CD4-positive, CD25-positive, alpha-beta regulatory T cell (primary cell): ENCODE measurements at regions not wholly inside any gene's neighbourhood (a gene's known extent, or its start where the extent isn't known, plus 50 kb on each side); places are given as distances from the start of the nearest gene placed in this dataset.

ENCODE experiments used
- ATAC-seq, 2 donors: fragments of 150-1000 bp; cut with Tn5 transposase; one replicate each; pipeline ENCODE4 v1.10.0; 2021; ENCODE audit warnings: low read depth in 2 of 2, moderate number of reproducible peaks in 2 of 2, moderate library complexity in 1 of 2
- DNase-seq, 3 donors: peaks; one replicate each; pipeline versions ENCODE4 v3.0.0 to v3.0.0-alpha.2; 2012 to 2022; ENCODE audit warnings: mixed read lengths in 1 of 3
- H3K27ac ChIP-seq: one replicate; pipeline ENCODE4 v1.7.0; 2013; ENCODE audit warnings: mild to moderate bottlenecking, low read length; ENCODE audit not compliant: insufficient read depth, poor library complexity, severe bottlenecking
- H3K27me3 ChIP-seq: one replicate; pipeline ENCODE4 v1.7.0; 2013; ENCODE audit warnings: low read length; ENCODE audit not compliant: control insufficient read depth, insufficient read depth
- H3K36me3 ChIP-seq: one replicate; pipeline ENCODE4 v1.7.0; 2013; ENCODE audit warnings: mild to moderate bottlenecking, low read length, moderate library complexity; ENCODE audit not compliant: control insufficient read depth, insufficient read depth
- H3K4me1 ChIP-seq: 2 replicates; pipeline ENCODE4 v1.7.0; 2013; ENCODE audit warnings: mild to moderate bottlenecking, low read length; ENCODE audit not compliant: insufficient read depth, control insufficient read depth, poor library complexity, severe bottlenecking
- H3K4me3 ChIP-seq: one replicate; pipeline ENCODE4 v1.7.0; 2013; ENCODE audit warnings: low read depth, mild to moderate bottlenecking, low read length, moderate library complexity
- H3K9me3 ChIP-seq, 2 experiments: 1 replicate in 1 of 2; 2 replicates in 1 of 2; pipeline ENCODE4 v1.7.0; 2013; ENCODE audit warnings: low read length in 2 of 2, mild to moderate bottlenecking in 1 of 2, moderate library complexity in 1 of 2; ENCODE audit not compliant: control insufficient read depth in 2 of 2
- H3K27ac Mint-ChIP-seq, 3 donors: one replicate each; pipeline ENCODE4 v1.8.0; 2020 to 2022; ENCODE audit warnings: mild to moderate bottlenecking in 3 of 3, mixed read lengths in 3 of 3, moderate library complexity in 2 of 3
- H3K27me3 Mint-ChIP-seq: one replicate; pipeline ENCODE4 v1.8.0; 2022; ENCODE audit warnings: mild to moderate bottlenecking, mixed read lengths
- H3K36me3 Mint-ChIP-seq: one replicate; pipeline ENCODE4 v1.8.0; 2020; ENCODE audit warnings: mixed read lengths
- H3K4me1 Mint-ChIP-seq, 4 donors: one replicate each; pipeline ENCODE4 v1.8.0; 2020 to 2022; ENCODE audit warnings: mixed read lengths in 4 of 4, mild to moderate bottlenecking in 1 of 4
- H3K4me3 Mint-ChIP-seq, 4 donors: one replicate each; pipeline ENCODE4 v1.8.0; 2020 to 2022; ENCODE audit warnings: mild to moderate bottlenecking in 4 of 4, mixed read lengths in 4 of 4, moderate library complexity in 3 of 4
- H3K9me3 Mint-ChIP-seq, 7 donors: one replicate each; pipeline ENCODE4 v1.8.0; 2020 to 2022; ENCODE audit warnings: mixed read lengths in 7 of 7, mild to moderate bottlenecking in 3 of 7, moderate library complexity in 2 of 7

DNA sequence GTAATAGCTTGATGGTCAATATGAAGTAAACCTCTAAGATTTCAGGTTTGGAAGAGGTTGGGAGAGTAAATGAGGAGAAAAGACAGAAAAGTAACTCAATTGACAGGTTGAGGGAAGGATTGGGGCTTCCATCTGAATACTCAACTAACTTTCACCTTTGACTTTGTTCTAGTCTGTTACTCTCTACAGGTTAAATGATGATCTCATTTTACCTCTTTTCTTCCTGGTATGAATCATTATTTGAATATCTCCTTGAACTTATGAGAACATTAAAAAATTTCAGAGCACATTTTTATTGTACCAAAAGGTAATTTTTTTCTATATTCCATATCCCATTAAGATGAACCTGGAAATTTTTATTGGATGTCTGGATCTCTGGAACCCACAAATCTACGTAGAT lies 87.9 kb upstream of the KCNH8 start:
- DNase-seq (no peak), ATAC-seq (no peak)
- Mint-ChIP-seq H3K9me3 (peaks cover 0 to 2% (median 0%) of the 10 kb centered on the region in 7 donors), H3K27me3 (no peaks in the 10 kb centered on the region), H3K4me3 (peak overlapping the region in 1 of 4 donors; percentile 4), H3K27ac (no peak overlapping the region), H3K4me1 (no peaks in the 10 kb centered on the region), H3K36me3 (no peaks in the 10 kb centered on the region)
- no peaks in the 10 kb centered on the region for H3K4me1 ChIP-seq
- H3K27ac ChIP-seq = no peak overlapping the region
- no peak overlapping the region for H3K4me3 ChIP-seq
- no peaks in the 10 kb centered on the region for H3K9me3 ChIP-seq
- no peaks in the 10 kb centered on the region for H3K36me3 ChIP-seq
- no peaks in the 10 kb centered on the region for H3K27me3 ChIP-seq

DNA sequence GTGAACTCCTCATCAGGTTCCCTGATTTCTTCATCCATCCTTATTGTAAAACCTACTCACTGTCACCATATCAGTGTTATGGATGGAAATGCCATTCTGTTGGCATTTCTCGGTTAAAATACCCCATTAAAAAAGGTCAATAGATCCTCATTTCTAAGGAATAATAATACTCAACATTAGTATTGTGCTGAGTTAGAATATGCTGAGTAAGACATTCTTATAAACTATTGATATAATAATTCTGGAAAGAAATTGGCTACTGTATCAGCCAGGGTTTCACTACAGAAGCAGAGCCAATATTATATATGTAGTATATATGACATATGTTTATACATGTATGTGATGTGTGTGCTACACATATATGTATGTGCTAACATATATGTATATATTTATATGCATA lies 95.4 kb upstream of the KCNH8 start:
- no peak overlapping the region for H3K4me3 ChIP-seq
- no peak overlapping the region for H3K27ac ChIP-seq
- ATAC-seq (no peak), DNase-seq (no peak)
- no peaks in the 10 kb centered on the region for H3K36me3 ChIP-seq
- no peak overlapping the region for H3K27ac Mint-ChIP-seq
- H3K4me1 Mint-ChIP-seq = no peaks in the 10 kb centered on the region
- H3K9me3 ChIP-seq = no peaks in the 10 kb centered on the region
- no peaks in the 10 kb centered on the region for H3K27me3 ChIP-seq
- H3K4me1 ChIP-seq = no peaks in the 10 kb centered on the region
- H3K27me3 Mint-ChIP-seq = no peaks in the 10 kb centered on the region
- H3K9me3 Mint-ChIP-seq = no peaks in the 10 kb centered on the region
- no peak overlapping the region for H3K4me3 Mint-ChIP-seq
- H3K36me3 Mint-ChIP-seq = no peaks in the 10 kb centered on the region

DNA sequence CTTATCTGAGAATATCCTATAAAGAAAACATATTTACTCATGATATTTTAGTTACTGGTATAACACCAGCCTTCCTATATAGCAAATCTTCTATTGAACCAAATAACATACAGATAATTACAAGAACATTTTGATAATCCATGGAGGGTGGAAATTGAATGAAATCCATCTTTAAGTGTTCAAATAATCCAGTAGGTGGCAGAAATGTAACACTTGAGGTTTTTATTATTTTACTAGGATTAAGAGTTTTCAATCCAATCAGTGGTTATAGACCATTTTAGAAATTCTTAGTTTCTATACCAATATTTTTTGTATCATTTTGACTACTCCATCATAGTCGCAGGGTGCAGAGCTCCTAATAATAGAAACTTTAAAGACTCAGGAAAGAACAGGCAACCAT lies 101.9 kb upstream of the KCNH8 start:
- no peak overlapping the region for H3K4me3 ChIP-seq
- DNase-seq (no peak), ATAC-seq (no peak)
- H3K9me3 Mint-ChIP-seq = no peaks in the 10 kb centered on the region
- H3K36me3 Mint-ChIP-seq = no peaks in the 10 kb centered on the region
- no peaks in the 10 kb centered on the region for H3K4me1 Mint-ChIP-seq
- no peak overlapping the region for H3K27ac Mint-ChIP-seq
- no peaks in the 10 kb centered on the region for H3K27me3 Mint-ChIP-seq
- H3K9me3 ChIP-seq = no peaks in the 10 kb centered on the region
- H3K4me1 ChIP-seq = no peaks in the 10 kb centered on the region
- no peaks in the 10 kb centered on the region for H3K36me3 ChIP-seq
- no peak overlapping the region for H3K27ac ChIP-seq
- H3K4me3 Mint-ChIP-seq = no peak overlapping the region
- H3K27me3 ChIP-seq = no peaks in the 10 kb centered on the region

DNA sequence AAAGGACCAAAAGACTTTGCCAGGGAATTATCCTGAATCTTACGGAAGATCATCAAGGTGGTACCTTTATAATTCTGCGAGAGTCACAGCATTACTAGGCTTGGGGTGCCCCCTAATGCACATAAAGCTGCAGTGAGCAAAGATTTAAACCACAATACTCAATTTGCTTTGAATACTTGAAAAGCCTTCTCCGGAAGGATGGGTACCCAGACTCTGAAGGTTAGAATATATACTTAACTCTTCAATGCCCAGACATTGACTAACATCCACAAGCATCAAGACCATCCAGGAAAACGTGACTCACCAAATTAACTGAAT lies 117.8 kb upstream of the KCNH8 start:
- Mint-ChIP-seq H3K27ac (no peak overlapping the region), H3K4me1 (no peaks in the 10 kb centered on the region), H3K27me3 (no peaks in the 10 kb centered on the region), H3K4me3 (no peak overlapping the region), H3K9me3 (peaks cover 0 to 10% (median 2%) of the 10 kb centered on the region in 7 donors), H3K36me3 (no peaks in the 10 kb centered on the region)
- H3K27me3 ChIP-seq = no peaks in the 10 kb centered on the region
- ATAC-seq (no peak), DNase-seq (peak in 1 of 3 donors; percentile 0)
- no peak overlapping the region for H3K4me3 ChIP-seq
- H3K36me3 ChIP-seq = no peaks in the 10 kb centered on the region
- no peak overlapping the region for H3K27ac ChIP-seq
- no peaks in the 10 kb centered on the region for H3K4me1 ChIP-seq
- H3K9me3 ChIP-seq = no peaks in the 10 kb centered on the region

DNA sequence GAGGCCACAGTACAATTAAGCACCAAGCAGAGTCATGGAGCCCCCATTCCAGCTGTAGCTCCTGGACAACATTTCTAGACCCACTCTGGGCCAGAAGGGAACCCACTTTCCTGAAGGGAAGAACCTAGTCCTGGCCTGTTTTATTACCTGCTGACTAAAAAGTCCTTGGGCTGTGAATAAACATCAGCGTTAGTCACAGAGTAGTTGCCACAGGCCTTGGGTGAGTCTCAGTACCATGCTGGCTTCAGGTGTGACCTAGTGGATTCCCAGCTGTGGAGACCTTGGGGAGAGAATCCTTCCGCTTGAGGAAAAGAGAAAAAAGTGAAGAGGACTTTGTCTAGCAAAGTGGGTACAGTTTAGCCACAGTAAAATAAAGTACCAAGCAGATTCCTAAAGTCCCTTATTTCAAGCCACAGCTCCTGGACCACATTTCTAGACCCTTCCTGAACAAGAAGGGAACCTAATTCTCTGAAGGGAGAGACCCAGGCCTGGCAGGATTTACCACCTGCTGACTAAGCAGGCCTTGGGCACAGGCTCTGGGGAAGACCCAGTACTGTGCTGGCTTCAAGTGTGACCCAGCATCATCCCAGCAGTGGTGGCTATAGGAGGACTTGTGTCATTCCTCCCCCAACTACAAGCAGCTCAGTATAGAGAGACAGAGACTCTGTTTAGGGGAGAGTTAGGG lies 118.3 kb upstream of the KCNH8 start:
- Histone ChIP-seq H3K27me3 (no peaks in the 10 kb centered on the region), H3K4me3 (no peak overlapping the region), H3K36me3 (no peaks in the 10 kb centered on the region), H3K9me3 (no peaks in the 10 kb centered on the region), H3K27ac (no peak overlapping the region), H3K4me1 (no peaks in the 10 kb centered on the region)
- Mint-ChIP-seq H3K27me3 (no peaks in the 10 kb centered on the region), H3K36me3 (no peaks in the 10 kb centered on the region), H3K9me3 (peaks cover 0 to 10% (median 0%) of the 10 kb centered on the region in 7 donors), H3K4me3 (no peak overlapping the region), H3K27ac (no peak overlapping the region), H3K4me1 (no peaks in the 10 kb centered on the region)
- DNase-seq = no peak
- no peak for ATAC-seq

DNA sequence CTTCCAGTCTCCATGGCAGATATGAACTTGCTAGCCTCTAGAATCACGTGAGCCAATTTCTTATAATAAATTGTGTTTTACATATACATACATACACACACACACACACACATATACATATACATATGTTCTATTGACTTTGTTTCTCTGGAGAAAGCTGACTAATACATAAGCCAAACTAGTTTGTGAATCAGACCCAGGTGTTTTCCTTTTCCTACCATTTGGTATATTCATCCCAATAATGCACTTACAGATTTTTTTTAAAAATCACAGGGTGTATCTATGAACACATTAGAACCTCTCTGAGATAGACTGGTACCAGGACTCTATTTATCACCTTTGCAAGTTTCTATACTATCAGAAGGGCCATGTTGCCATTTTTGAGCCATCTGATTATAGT lies 122.9 kb upstream of the KCNH8 start:
- Mint-ChIP-seq H3K4me3 (no peak overlapping the region), H3K27ac (no peak overlapping the region), H3K9me3 (peaks cover 0 to 1% (median 0%) of the 10 kb centered on the region in 7 donors), H3K27me3 (no peaks in the 10 kb centered on the region), H3K36me3 (no peaks in the 10 kb centered on the region), H3K4me1 (no peaks in the 10 kb centered on the region)
- DNase-seq (no peak), ATAC-seq (no peak)
- Histone ChIP-seq H3K36me3 (no peaks in the 10 kb centered on the region), H3K9me3 (no peaks in the 10 kb centered on the region), H3K4me3 (no peak overlapping the region), H3K27ac (no peak overlapping the region), H3K27me3 (no peaks in the 10 kb centered on the region), H3K4me1 (no peaks in the 10 kb centered on the region)

DNA sequence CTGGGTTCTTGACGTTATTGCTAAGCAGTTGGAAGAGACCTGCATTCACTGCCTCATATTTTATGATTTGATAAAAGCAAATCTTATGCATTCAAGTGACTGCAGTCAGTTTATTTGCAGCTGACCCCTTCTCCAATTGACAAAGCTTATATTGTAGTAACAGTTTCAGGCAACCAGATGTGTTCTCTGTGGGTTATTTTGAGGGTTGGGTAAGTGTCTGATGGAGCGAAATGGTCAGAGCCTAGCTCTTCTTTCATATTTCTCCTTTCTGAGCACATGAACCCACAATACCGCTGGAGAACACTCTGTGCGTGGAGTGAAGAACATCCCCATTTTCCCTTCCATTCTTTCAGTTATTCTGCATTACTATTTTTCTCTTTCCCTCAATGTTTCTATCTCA lies 125.8 kb upstream of the KCNH8 start:
- no peak overlapping the region for H3K27ac Mint-ChIP-seq
- no peaks in the 10 kb centered on the region for H3K4me1 ChIP-seq
- no peaks in the 10 kb centered on the region for H3K9me3 ChIP-seq
- DNase-seq (no peak), ATAC-seq (no peak)
- H3K4me1 Mint-ChIP-seq = no peaks in the 10 kb centered on the region
- H3K9me3 Mint-ChIP-seq = peaks cover 0 to 3% (median 0%) of the 10 kb centered on the region in 7 donors
- no peaks in the 10 kb centered on the region for H3K36me3 ChIP-seq
- no peaks in the 10 kb centered on the region for H3K36me3 Mint-ChIP-seq
- no peak overlapping the region for H3K4me3 Mint-ChIP-seq
- no peaks in the 10 kb centered on the region for H3K27me3 Mint-ChIP-seq
- H3K27me3 ChIP-seq = no peaks in the 10 kb centered on the region
- no peak overlapping the region for H3K4me3 ChIP-seq
- H3K27ac ChIP-seq = no peak overlapping the region

DNA sequence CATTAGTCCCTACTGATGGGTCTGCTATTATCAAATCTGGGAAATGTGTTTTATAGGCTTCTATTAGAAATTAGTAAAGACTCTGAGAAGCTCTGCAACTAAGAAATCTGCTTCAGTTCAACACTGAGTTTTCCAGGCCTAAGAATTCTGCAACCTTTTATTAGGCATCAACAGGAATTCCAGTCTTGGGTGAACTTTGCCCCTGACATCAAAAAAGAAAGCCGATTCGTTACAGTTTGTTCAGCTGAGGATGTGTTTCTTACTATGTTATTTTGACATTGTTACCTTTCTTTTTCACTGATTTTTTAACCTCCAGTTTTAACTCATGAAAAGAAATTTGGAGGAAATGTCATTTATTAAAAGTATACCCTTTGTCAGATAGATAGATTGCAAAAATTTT lies 131.5 kb upstream of the KCNH8 start:
- no peaks in the 10 kb centered on the region for H3K27me3 Mint-ChIP-seq
- no peak overlapping the region for H3K27ac ChIP-seq
- DNase-seq (no peak), ATAC-seq (no peak)
- H3K36me3 ChIP-seq = no peaks in the 10 kb centered on the region
- no peaks in the 10 kb centered on the region for H3K27me3 ChIP-seq
- H3K4me3 ChIP-seq = no peak overlapping the region
- no peaks in the 10 kb centered on the region for H3K4me1 Mint-ChIP-seq
- H3K4me3 Mint-ChIP-seq = no peak overlapping the region
- H3K36me3 Mint-ChIP-seq = no peaks in the 10 kb centered on the region
- peaks cover 0 to 4% (median 0%) of the 10 kb centered on the region in 7 donors for H3K9me3 Mint-ChIP-seq
- H3K9me3 ChIP-seq = no peaks in the 10 kb centered on the region
- no peak overlapping the region for H3K27ac Mint-ChIP-seq
- no peaks in the 10 kb centered on the region for H3K4me1 ChIP-seq
